ENCODE measurements at regions not wholly inside any gene's neighbourhood (a gene's known extent, or its start where the extent isn't known, plus 50 kb on each side); places are given as distances from the start of the nearest gene placed in this dataset.

GRCh38 chr3:177317247-177317646, 120.0 kb upstream of the TBL1XR1 start:
- no peaks in the 10 kb centered on the region for H3K36me3 ChIP-seq (ENCODE audit: control insufficient read depth, insufficient read depth, low read length)
- no peak for TF ChIP-seq CTCF (IDR thresholded peaks at IDR 0.05; ENCODE audit: insufficient read depth, low read length, severe bottlenecking)
- FAIRE-seq = no peak

GRCh38 chr3:177318559-177318958, 121.3 kb upstream of the TBL1XR1 start:
- Histone ChIP-seq H3K36me3 (ENCODE audit: control insufficient read depth, insufficient read depth, low read length) (no peaks in the 10 kb centered on the region), H3K27me3 (ENCODE audit: control insufficient read depth, insufficient read depth, low read length) (no peaks in the 10 kb centered on the region), H3K4me3 (ENCODE audit: low read depth, low read length) (no peak overlapping the region)
- no peak for DNase-seq (ENCODE audit: low read depth)
- no peak for TF ChIP-seq CTCF (IDR thresholded peaks at IDR 0.05; ENCODE audit: insufficient read depth, low read length, severe bottlenecking)
- FAIRE-seq = no peak

More at GRCh38 chr3:177317247-177317646, 120.0 kb upstream of the TBL1XR1 start:
- DNase-seq (ENCODE audit: low read depth) = no peak
- Histone ChIP-seq H3K27me3 (ENCODE audit: control insufficient read depth, insufficient read depth, low read length) (no peaks in the 10 kb centered on the region), H3K4me3 (ENCODE audit: low read depth, low read length) (no peak overlapping the region)

GRCh38 chr3:177320765-177321247, 123.5 kb upstream of the TBL1XR1 start:
- H3K4me3 ChIP-seq (ENCODE audit: low read depth, low read length) = no peak overlapping the region
- DNase-seq (ENCODE audit: low read depth) (no peak), FAIRE-seq (no peak)
- H3K27me3 ChIP-seq (ENCODE audit: control insufficient read depth, insufficient read depth, low read length) = no peaks in the 10 kb centered on the region
- no peaks in the 10 kb centered on the region for H3K36me3 ChIP-seq (ENCODE audit: control insufficient read depth, insufficient read depth, low read length)
- TF ChIP-seq CTCF (IDR thresholded peaks at IDR 0.05; ENCODE audit: insufficient read depth, low read length, severe bottlenecking) = no peak

- TF ChIP-seq CTCF (IDR thresholded peaks at IDR 0.05; ENCODE audit: insufficient read depth, low read length, severe bottlenecking) = no peak
- no peaks in the 10 kb centered on the region for H3K36me3 ChIP-seq (ENCODE audit: control insufficient read depth, insufficient read depth, low read length)
- H3K27me3 ChIP-seq (ENCODE audit: control insufficient read depth, insufficient read depth, low read length) = no peaks in the 10 kb centered on the region
- no peak overlapping the region for H3K4me3 ChIP-seq (ENCODE audit: low read depth, low read length)
- FAIRE-seq (no peak), DNase-seq (ENCODE audit: low read depth) (no peak)
Measured at GRCh38 chr3:177321819-177322218, 124.5 kb upstream of the TBL1XR1 start.

GRCh38 chr3:177322881-177323280, 125.6 kb upstream of the TBL1XR1 start:
- Histone ChIP-seq H3K27me3 (ENCODE audit: control insufficient read depth, insufficient read depth, low read length) (no peaks in the 10 kb centered on the region), H3K36me3 (ENCODE audit: control insufficient read depth, insufficient read depth, low read length) (no peaks in the 10 kb centered on the region), H3K4me3 (ENCODE audit: low read depth, low read length) (no peak overlapping the region)
- TF ChIP-seq CTCF (IDR thresholded peaks at IDR 0.05; ENCODE audit: insufficient read depth, low read length, severe bottlenecking) = no peak
- DNase-seq (ENCODE audit: low read depth) (no peak), FAIRE-seq (no peak)

- no peak overlapping the region for H3K4me3 ChIP-seq (ENCODE audit: low read depth, low read length)
- FAIRE-seq = no peak
- no peaks in the 10 kb centered on the region for H3K36me3 ChIP-seq (ENCODE audit: control insufficient read depth, insufficient read depth, low read length)
- no peak for TF ChIP-seq CTCF (IDR thresholded peaks at IDR 0.05; ENCODE audit: insufficient read depth, low read length, severe bottlenecking)
- H3K27me3 ChIP-seq (ENCODE audit: control insufficient read depth, insufficient read depth, low read length) = no peaks in the 10 kb centered on the region
- peak; percentile 28 for DNase-seq (ENCODE audit: low read depth)
Measured at GRCh38 chr3:177329854-177330253, 132.6 kb upstream of the TBL1XR1 start.
